AG09319 (cell line): ENCODE measurements at regions not wholly inside any gene's neighbourhood (a gene's known extent, or its start where the extent isn't known, plus 50 kb on each side); places are given as distances from the start of the nearest gene placed in this dataset.

Experiments used
- DNase-seq: peaks from one replicate; pipeline ENCODE4 v3.0.0-alpha.2; 2010; ENCODE audit warnings: low read depth; ENCODE audit errors: extremely low read depth
- CTCF ChIP-seq: IDR thresholded peaks from 2 replicates; pipeline ENCODE4 v1.5.1; 2011; ENCODE audit warnings: low read depth, mild to moderate bottlenecking, inconsistent platforms, low read length, moderate library complexity

GRCh38 chr2:20130160-20130560 lies 78.7 kb upstream of the LAPTM4A start:
- no peak for DNase-seq
- TF ChIP-seq CTCF = no peak

- DNase-seq = no peak
- TF ChIP-seq CTCF = no peak
Measured at GRCh38 chr2:20129331-20130159, 78.1 kb upstream of the LAPTM4A start.

GRCh38 chr2:20128506-20129330 lies 77.3 kb upstream of the LAPTM4A start:
- no peak for DNase-seq
- TF ChIP-seq CTCF = no peak

GRCh38 chr2:20126469-20126868 lies 75.0 kb upstream of the LAPTM4A start:
- TF ChIP-seq CTCF = no peak

GRCh38 chr2:20126040-20126439 lies 74.6 kb upstream of the LAPTM4A start:
- TF ChIP-seq CTCF = no peak
- DNase-seq = no peak

More at GRCh38 chr2:20126469-20126868, 75.0 kb upstream of the LAPTM4A start:
- no peak for DNase-seq

- DNase-seq = no peak
- TF ChIP-seq CTCF = no peak
Measured at GRCh38 chr2:20125616-20126015, 74.2 kb upstream of the LAPTM4A start.

GRCh38 chr2:20125164-20125563 lies 73.7 kb upstream of the LAPTM4A start:
- no peak for TF ChIP-seq CTCF
- DNase-seq = no peak
